ENCODE measurements at regions not wholly inside any gene's neighbourhood (a gene's known extent, or its start where the extent isn't known, plus 50 kb on each side); places are given as distances from the start of the nearest gene placed in this dataset.

DNA sequence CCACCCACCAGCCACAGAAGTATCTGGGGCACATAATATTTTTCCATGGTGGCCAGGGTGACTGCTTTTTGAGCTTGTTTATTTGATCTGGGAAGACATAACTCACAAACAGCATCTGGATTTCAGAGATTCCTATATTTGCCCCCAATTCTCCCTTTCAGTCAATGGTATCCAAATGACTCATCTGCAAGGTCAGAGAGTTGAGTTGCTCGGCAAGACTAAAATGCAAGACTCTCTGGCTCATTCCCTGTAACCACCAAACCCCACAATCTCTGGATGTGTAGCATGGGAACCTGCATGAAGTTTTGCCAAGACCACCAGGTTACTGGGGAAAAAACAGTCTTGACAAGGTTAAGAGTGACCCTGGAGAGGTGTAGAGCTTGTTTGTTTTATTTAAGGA is 174.9 kb upstream of the FAR2 start:
- DNase-seq (ENCODE audit: low spot score), result no peak
- no peaks in the 10 kb centered on the region for H3K9me3 ChIP-seq (ENCODE audit: low read depth, low read length, poor library complexity, severe bottlenecking)
- H3K4me3 ChIP-seq (ENCODE audit: low read depth, low read length, poor library complexity, severe bottlenecking), result no peak overlapping the region
- intact Hi-C loops (cut with micrococcal nuclease; ENCODE audit: unreplicated experiment), result no loop called here
- ChIA-PET CTCF (no interaction called here), POLR2A (ENCODE audit: low non-redundant PET) (no interaction called here)
- BruUV-seq (replicated peaks), result no TSS peak
- H3K27me3 ChIP-seq (replicated peaks; ENCODE audit: insufficient read depth, low read depth, low read length, poor library complexity), result no peaks in the 10 kb centered on the region
- TF ChIP-seq EZH2 (IDR thresholded peaks at IDR 0.05; ENCODE audit: borderline replicate concordance, low read depth, low read length, poor library complexity, severe bottlenecking), result no peak
- TF ChIP-seq, protein P1, sequence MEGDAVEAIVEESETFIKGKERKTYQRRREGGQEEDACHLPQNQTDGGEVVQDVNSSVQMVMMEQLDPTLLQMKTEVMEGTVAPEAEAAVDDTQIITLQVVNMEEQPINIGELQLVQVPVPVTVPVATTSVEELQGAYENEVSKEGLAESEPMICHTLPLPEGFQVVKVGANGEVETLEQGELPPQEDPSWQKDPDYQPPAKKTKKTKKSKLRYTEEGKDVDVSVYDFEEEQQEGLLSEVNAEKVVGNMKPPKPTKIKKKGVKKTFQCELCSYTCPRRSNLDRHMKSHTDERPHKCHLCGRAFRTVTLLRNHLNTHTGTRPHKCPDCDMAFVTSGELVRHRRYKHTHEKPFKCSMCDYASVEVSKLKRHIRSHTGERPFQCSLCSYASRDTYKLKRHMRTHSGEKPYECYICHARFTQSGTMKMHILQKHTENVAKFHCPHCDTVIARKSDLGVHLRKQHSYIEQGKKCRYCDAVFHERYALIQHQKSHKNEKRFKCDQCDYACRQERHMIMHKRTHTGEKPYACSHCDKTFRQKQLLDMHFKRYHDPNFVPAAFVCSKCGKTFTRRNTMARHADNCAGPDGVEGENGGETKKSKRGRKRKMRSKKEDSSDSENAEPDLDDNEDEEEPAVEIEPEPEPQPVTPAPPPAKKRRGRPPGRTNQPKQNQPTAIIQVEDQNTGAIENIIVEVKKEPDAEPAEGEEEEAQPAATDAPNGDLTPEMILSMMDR (conservative IDR thresholded peaks at IDR 0.05; ENCODE audit: low read depth, low read length), result no peak
- H3K36me3 ChIP-seq (ENCODE audit: insufficient read depth, low read length, poor library complexity, severe bottlenecking), result no peaks in the 10 kb centered on the region
- H3K4me1 ChIP-seq (ENCODE audit: insufficient read depth, low read length, poor library complexity, severe bottlenecking), result no peaks in the 10 kb centered on the region
- H3K27ac ChIP-seq (ENCODE audit: low read depth, low read length, poor library complexity, severe bottlenecking), result no peak overlapping the region

DNA sequence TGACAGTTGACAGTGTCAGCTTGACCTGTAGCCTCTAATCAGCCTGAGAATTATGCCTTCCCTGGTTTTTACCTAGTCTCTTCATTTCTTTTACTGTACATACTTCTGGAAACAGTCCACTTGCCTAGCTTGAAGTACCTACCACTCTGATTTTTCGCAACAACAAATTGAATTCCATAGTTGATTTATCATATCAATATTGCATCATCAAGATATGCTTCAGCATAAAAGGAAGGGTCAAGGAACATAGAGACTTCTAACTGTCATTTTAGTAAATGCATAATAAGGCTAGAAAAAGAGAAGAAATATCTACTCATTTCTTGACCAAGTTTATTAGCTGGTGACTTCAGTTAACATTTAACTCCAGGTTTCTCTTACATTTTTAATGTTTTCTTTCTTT is 174.2 kb upstream of the FAR2 start:
- DNase-seq (ENCODE audit: low spot score), result no peak
- ChIA-PET CTCF (no interaction called here), POLR2A (ENCODE audit: low non-redundant PET) (no interaction called here)
- intact Hi-C loops (cut with micrococcal nuclease; ENCODE audit: unreplicated experiment), result no loop called here
- Histone ChIP-seq H3K4me3 (ENCODE audit: low read depth, low read length, poor library complexity, severe bottlenecking) (no peak overlapping the region), H3K36me3 (ENCODE audit: insufficient read depth, low read length, poor library complexity, severe bottlenecking) (no peaks in the 10 kb centered on the region), H3K4me1 (ENCODE audit: insufficient read depth, low read length, poor library complexity, severe bottlenecking) (no peaks in the 10 kb centered on the region), H3K27me3 (replicated peaks; ENCODE audit: insufficient read depth, low read depth, low read length, poor library complexity) (no peaks in the 10 kb centered on the region), H3K27ac (ENCODE audit: low read depth, low read length, poor library complexity, severe bottlenecking) (no peak overlapping the region), H3K9me3 (ENCODE audit: low read depth, low read length, poor library complexity, severe bottlenecking) (no peaks in the 10 kb centered on the region)
- no TSS peak for BruUV-seq (replicated peaks)
- no peak for TF ChIP-seq EZH2 (IDR thresholded peaks at IDR 0.05; ENCODE audit: borderline replicate concordance, low read depth, low read length, poor library complexity, severe bottlenecking)
- TF ChIP-seq, protein P1 (conservative IDR thresholded peaks at IDR 0.05; ENCODE audit: low read depth, low read length), result no peak

DNA sequence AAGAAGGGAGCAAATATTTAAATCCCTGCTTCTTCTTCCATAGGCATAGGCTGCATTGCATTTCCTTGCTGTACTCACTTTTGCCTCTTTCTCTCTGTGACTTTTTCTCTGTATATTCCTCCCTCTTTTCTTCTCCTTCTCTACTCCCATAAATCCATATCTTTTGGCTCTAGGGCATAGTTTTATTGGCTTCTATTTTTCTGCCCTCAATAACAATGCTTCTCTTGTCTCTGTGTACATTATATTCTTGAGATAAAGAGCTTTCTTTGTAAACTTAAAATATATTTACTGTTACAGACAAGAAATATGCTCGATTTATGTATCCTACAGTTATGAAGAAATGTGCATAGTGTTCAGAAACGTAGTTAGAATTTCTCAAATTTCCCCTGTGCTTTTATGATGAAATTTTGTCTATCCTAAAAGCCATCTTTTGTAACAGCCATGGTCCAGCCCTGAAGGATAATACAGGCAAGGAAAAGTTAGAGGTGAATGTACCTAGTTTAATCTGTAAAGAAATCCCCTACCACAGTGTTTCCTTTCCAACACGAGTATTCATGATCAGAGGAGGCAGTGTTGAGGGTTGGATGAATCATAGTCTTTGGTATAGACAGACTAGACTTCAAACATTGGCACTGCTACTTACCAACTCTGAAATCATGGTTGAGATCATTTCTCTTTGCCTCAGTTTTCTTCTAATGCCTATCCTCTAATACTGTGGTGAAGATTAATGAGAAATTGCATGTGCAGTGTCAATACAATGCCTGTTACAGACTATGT is 173.3 kb upstream of the FAR2 start:
- CTCF ChIA-PET, result no interaction called here
- no peaks in the 10 kb centered on the region for H3K4me1 ChIP-seq (ENCODE audit: insufficient read depth, low read length, poor library complexity, severe bottlenecking)

More for the DNA sequence above, 173.3 kb upstream of the FAR2 start:
- Histone ChIP-seq H3K27ac (ENCODE audit: low read depth, low read length, poor library complexity, severe bottlenecking) (no peak overlapping the region), H3K36me3 (ENCODE audit: insufficient read depth, low read length, poor library complexity, severe bottlenecking) (no peaks in the 10 kb centered on the region), H3K9me3 (ENCODE audit: low read depth, low read length, poor library complexity, severe bottlenecking) (no peaks in the 10 kb centered on the region), H3K27me3 (replicated peaks; ENCODE audit: insufficient read depth, low read depth, low read length, poor library complexity) (no peaks in the 10 kb centered on the region), H3K4me3 (ENCODE audit: low read depth, low read length, poor library complexity, severe bottlenecking) (no peak overlapping the region)
- no peak for DNase-seq (ENCODE audit: low spot score)
- BruUV-seq (replicated peaks), result no TSS peak
- TF ChIP-seq, protein P1 (conservative IDR thresholded peaks at IDR 0.05; ENCODE audit: low read depth, low read length), result no peak
- TF ChIP-seq EZH2 (IDR thresholded peaks at IDR 0.05; ENCODE audit: borderline replicate concordance, low read depth, low read length, poor library complexity, severe bottlenecking), result no peak
- POLR2A ChIA-PET (ENCODE audit: low non-redundant PET), result no interaction called here
- intact Hi-C loops (cut with micrococcal nuclease; ENCODE audit: unreplicated experiment), result no loop called here
